Motor neuron (in vitro differentiated cells): ENCODE measurements at regions not wholly inside any gene's neighbourhood (a gene's known extent, or its start where the extent isn't known, plus 50 kb on each side); places are given as distances from the start of the nearest gene placed in this dataset.

ENCODE experiments used
- ATAC-seq, 8 experiments: fragments of 200-7000 bp; cut with Tn5 transposase; replicated peaks in 6 of 8; 2 replicates each; pipeline ENCODE4 v1.8.0; 2021; ENCODE audit warnings: mild to moderate bottlenecking in 8 of 8, moderate library complexity in 8 of 8
- H3K27ac ChIP-seq, 2 donors: fragments of 250-450 bp; sonication (Bioruptor Pico); 2 replicates each; pipeline ENCODE4 v1.9.0; 2021; ENCODE audit warnings: antibody characterized with exemption in 2 of 2, mild to moderate bottlenecking in 2 of 2, moderate library complexity in 1 of 2
- H3K4me1 ChIP-seq, 2 donors: fragments of 250-450 bp; sonication (Bioruptor Pico); replicated peaks in 1 of 2; 2 replicates each; pipeline ENCODE4 v1.6.1; 2021; ENCODE audit warnings: antibody characterized with exemption in 2 of 2, mild to moderate bottlenecking in 2 of 2, moderate library complexity in 1 of 2
- H3K4me3 ChIP-seq, 5 donors: fragments of 250-450 bp; sonication (Bioruptor Pico); 2 replicates each; pipeline ENCODE4 v1.9.0; 2021; ENCODE audit warnings: antibody characterized with exemption in 5 of 5, mild to moderate bottlenecking in 5 of 5, moderate library complexity in 4 of 5
- WGBS, 10 experiments: fragments of 450-650 bp; shearing (Covaris generic); methylation state at CpG; one replicate each; pipeline ENCODE4 v1.0.0; 2022; 5-methylcytosine and 5-hydroxymethylcytosine counted together
- in situ Hi-C, 9 experiments: fragments of 400-800 bp; cut with MboI; loops; one replicate each; pipeline ENCODE4 v1.15.0; 2021; ENCODE audit warnings: low sequenced_read_pairs in 9 of 9, low pct_unique_long_range_greater_than_20kb in 2 of 9; ENCODE audit not compliant: unreplicated experiment in 9 of 9

- peak in 2 of 8 experiments; percentile 75 to 85 for ATAC-seq
- Histone ChIP-seq H3K4me1 (peaks cover 25 to 41% of the 10 kb centered on the region in 2 donors), H3K27ac (no peak overlapping the region), H3K4me3 (no peak overlapping the region)
- WGBS, 10 experiments, result 1 to 100% (median 86%) methylated on average over 1 to 5 of the region's 5 CpGs; no CpG with 5 or more reads in 1 of the 10 experiments
- in situ Hi-C loops, result loop anchor here in 1 of 9 experiments (25.0 kb wide), 2 partner anchors 260 to 385 kb away; no protein-coding TSS in a partner anchor
Observed at GRCh38 chr1:14372526-14372925, 226.0 kb upstream of the KAZN start.

GRCh38 chr1:14373081-14373758, 225.3 kb upstream of the KAZN start:
- in situ Hi-C loops, result loop anchor here in 1 of 9 experiments (25.0 kb wide), 2 partner anchors 261 to 386 kb away; no protein-coding TSS in a partner anchor

GRCh38 chr1:14375226-14375625, 223.3 kb upstream of the KAZN start:
- no peak overlapping the region for H3K27ac ChIP-seq
- H3K4me1 ChIP-seq, result peaks cover 6 to 25% of the 10 kb centered on the region in 2 donors
- H3K4me3 ChIP-seq, result no peak overlapping the region
- ATAC-seq, result no peak
- whole genome bisulfite sequencing, 10 experiments, result 60 to 100% (median 97%) methylated on average over 1 to 5 of the region's 5 CpGs; no CpG with 5 or more reads in 5 of the 10 experiments
- in situ Hi-C loops, result no loop called here

More at GRCh38 chr1:14373081-14373758, 225.3 kb upstream of the KAZN start:
- WGBS, 10 experiments, result 0 to 100% (median 14%) methylated on average over 1 to 2 of the region's 2 CpGs; no CpG with 5 or more reads in 2 of the 10 experiments
- Histone ChIP-seq H3K27ac (no peak overlapping the region), H3K4me3 (no peak overlapping the region), H3K4me1 (peaks cover 25 to 41% of the 10 kb centered on the region in 2 donors)
- peak in 6 of 8 experiments; percentile 20 to 73 (median 44) for ATAC-seq

GRCh38 chr1:14377386-14377785, 221.1 kb upstream of the KAZN start:
- Histone ChIP-seq H3K4me1 (peaks cover 0 to 12% of the 10 kb centered on the region in 2 donors), H3K4me3 (no peak overlapping the region), H3K27ac (no peak overlapping the region)
- ATAC-seq, result no peak
- in situ Hi-C loops, result no loop called here
- WGBS, 10 experiments, result 0 to 93% (median 75%) methylated on average over 1 to 5 of the region's 5 CpGs; no CpG with 5 or more reads in 1 of the 10 experiments

- 0 to 88% (median 47%) methylated on average over 1 of the region's 1 CpG for WGBS, 10 experiments
- no peak overlapping the region for H3K4me3 ChIP-seq
- in situ Hi-C loops, result no loop called here
- no peak overlapping the region for H3K27ac ChIP-seq
- no peak for ATAC-seq
- no peaks in the 10 kb centered on the region for H3K4me1 ChIP-seq
Observed at GRCh38 chr1:14380408-14380807, 218.1 kb upstream of the KAZN start.

GRCh38 chr1:14390816-14391215, 207.7 kb upstream of the KAZN start:
- Histone ChIP-seq H3K27ac (no peak overlapping the region), H3K4me1 (peaks cover 15 to 21% of the 10 kb centered on the region in 2 donors), H3K4me3 (no peak overlapping the region)
- in situ Hi-C loops, result no loop called here
- 13 to 83% (median 50%) methylated on average over 1 of the region's 1 CpG; no CpG with 5 or more reads in 5 of the 10 experiments for WGBS, 10 experiments
- ATAC-seq, result no peak

- Histone ChIP-seq H3K4me3 (no peak overlapping the region), H3K27ac (no peak overlapping the region), H3K4me1 (peaks cover 15 to 21% of the 10 kb centered on the region in 2 donors)
- ATAC-seq, result peak in 5 of 8 experiments; percentile 28 to 79 (median 56)
- in situ Hi-C loops, result no loop called here
- WGBS, 10 experiments, result 33 to 80% (median 73%) methylated on average over 3 to 12 of the region's 12 CpGs; no CpG with 5 or more reads in 3 of the 10 experiments
Observed at GRCh38 chr1:14392161-14392858, 206.2 kb upstream of the KAZN start.

GRCh38 chr1:14392859-14393365, 205.6 kb upstream of the KAZN start:
- Histone ChIP-seq H3K4me1 (peaks cover 15 to 21% of the 10 kb centered on the region in 2 donors), H3K27ac (no peak overlapping the region), H3K4me3 (no peak overlapping the region)
- ATAC-seq, result peak in 3 of 8 experiments; percentile 46 to 77 (median 77)
- 37 to 66% (median 46%) methylated on average over 2 to 5 of the region's 5 CpGs; no CpG with 5 or more reads in 2 of the 10 experiments for WGBS, 10 experiments
- in situ Hi-C loops, result no loop called here

GRCh38 chr1:14396100-14396499, 202.4 kb upstream of the KAZN start:
- in situ Hi-C loops, result no loop called here
- WGBS, 10 experiments, result 40 to 98% (median 94%) methylated on average over 1 to 5 of the region's 5 CpGs; no CpG with 5 or more reads in 2 of the 10 experiments
- peak in 1 of 8 experiments; percentile 90 for ATAC-seq
- no peak overlapping the region for H3K27ac ChIP-seq
- peaks cover 15 to 21% of the 10 kb centered on the region in 2 donors for H3K4me1 ChIP-seq
- no peak overlapping the region for H3K4me3 ChIP-seq

GRCh38 chr1:14403961-14404645, 194.4 kb upstream of the KAZN start:
- ATAC-seq, result peak in 1 of 8 experiments; percentile 7
- in situ Hi-C loops, result no loop called here
- whole genome bisulfite sequencing, 10 experiments, result 55 to 100% (median 77%) methylated on average over 1 to 13 of the region's 13 CpGs
- peak overlapping the region; percentile 11 to 59 for H3K27ac ChIP-seq
- no peak overlapping the region for H3K4me3 ChIP-seq
- H3K4me1 ChIP-seq, result peaks cover 11 to 25% of the 10 kb centered on the region in 2 donors

- Histone ChIP-seq H3K4me3 (no peak overlapping the region), H3K27ac (peak overlapping the region; percentile 50 to 75), H3K4me1 (peaks cover 11 to 25% of the 10 kb centered on the region in 2 donors)
- in situ Hi-C loops, result no loop called here
- 0 to 20% (median 0%) methylated on average over 1 of the region's 1 CpG; no CpG with 5 or more reads in 2 of the 10 experiments for WGBS, 10 experiments
- peak; percentile 66 to 99 (median 96) for ATAC-seq
Observed at GRCh38 chr1:14404862-14405301, 193.6 kb upstream of the KAZN start.

- no peak for ATAC-seq
- no peak overlapping the region for H3K27ac ChIP-seq
- no peak overlapping the region for H3K4me3 ChIP-seq
- H3K4me1 ChIP-seq, result peaks cover 0 to 4% of the 10 kb centered on the region in 2 donors
- in situ Hi-C loops, result no loop called here
Observed at GRCh38 chr1:14412235-14412634, 186.2 kb upstream of the KAZN start.
